OCI-LY7 (cell line): ENCODE measurements at regions not wholly inside any gene's neighbourhood (a gene's known extent, or its start where the extent isn't known, plus 50 kb on each side); places are given as distances from the start of the nearest gene placed in this dataset.

Experiments
- EZH2phosphoT487 ChIP-seq: fragments of 200-600 bp; sonication (generic); IDR thresholded peaks from 2 replicates; pipeline ENCODE4 v1.6.1; 2018; ENCODE audit warnings: low read depth, borderline replicate concordance, mild to moderate bottlenecking, mixed run types, antibody characterized with exemption, low read length, moderate library complexity, mixed read lengths
- TF ChIP-seq, protein P1 (sequence below): fragments of 200-600 bp; sonication (generic); conservative IDR thresholded peaks from 2 replicates; pipeline ENCODE4 v1.5.1; 2014; ENCODE audit warnings: mild to moderate bottlenecking, antibody characterized with exemption, low read length, moderate library complexity, mixed read lengths

DNA sequence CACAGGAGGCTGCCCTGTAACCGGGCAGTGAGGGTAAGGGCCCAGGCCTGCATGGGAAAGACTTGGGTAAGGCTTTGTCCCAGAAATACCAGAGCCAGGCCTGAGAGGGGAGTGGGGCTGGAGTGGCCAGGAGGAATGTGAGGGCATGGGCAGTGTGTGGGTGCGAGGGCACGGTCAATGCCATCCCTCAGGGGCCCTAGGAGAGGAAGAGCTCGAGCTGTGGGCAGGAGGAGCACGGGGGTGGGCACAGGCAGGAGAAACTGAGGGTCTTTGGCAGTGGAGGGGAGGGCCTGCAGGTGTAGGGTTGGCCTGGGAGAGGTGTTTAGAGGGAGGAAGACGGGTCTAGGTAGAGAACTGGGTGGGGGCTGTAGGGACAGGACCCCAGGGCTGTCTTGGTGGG, 381.6 kb downstream of the TMEM121 start:
- TF ChIP-seq, protein P1, sequence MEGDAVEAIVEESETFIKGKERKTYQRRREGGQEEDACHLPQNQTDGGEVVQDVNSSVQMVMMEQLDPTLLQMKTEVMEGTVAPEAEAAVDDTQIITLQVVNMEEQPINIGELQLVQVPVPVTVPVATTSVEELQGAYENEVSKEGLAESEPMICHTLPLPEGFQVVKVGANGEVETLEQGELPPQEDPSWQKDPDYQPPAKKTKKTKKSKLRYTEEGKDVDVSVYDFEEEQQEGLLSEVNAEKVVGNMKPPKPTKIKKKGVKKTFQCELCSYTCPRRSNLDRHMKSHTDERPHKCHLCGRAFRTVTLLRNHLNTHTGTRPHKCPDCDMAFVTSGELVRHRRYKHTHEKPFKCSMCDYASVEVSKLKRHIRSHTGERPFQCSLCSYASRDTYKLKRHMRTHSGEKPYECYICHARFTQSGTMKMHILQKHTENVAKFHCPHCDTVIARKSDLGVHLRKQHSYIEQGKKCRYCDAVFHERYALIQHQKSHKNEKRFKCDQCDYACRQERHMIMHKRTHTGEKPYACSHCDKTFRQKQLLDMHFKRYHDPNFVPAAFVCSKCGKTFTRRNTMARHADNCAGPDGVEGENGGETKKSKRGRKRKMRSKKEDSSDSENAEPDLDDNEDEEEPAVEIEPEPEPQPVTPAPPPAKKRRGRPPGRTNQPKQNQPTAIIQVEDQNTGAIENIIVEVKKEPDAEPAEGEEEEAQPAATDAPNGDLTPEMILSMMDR, result no peak
- TF ChIP-seq EZH2phosphoT487, result no peak
